A549 (cell line): ENCODE measurements at regions not wholly inside any gene's neighbourhood (a gene's known extent, or its start where the extent isn't known, plus 50 kb on each side); places are given as distances from the start of the nearest gene placed in this dataset.

ENCODE experiments used
- CHD2 ChIP-seq: fragments of 150-350 bp; IDR thresholded peaks from 2 replicates; pipeline ENCODE4 v1.6.1; 2014; ENCODE audit warnings: low read length; ENCODE audit not compliant: partially characterized antibody
- RARB ChIP-seq: fragments of 250-450 bp; sonication (Bioruptor Pico); IDR thresholded peaks from 2 replicates; pipeline ENCODE4 v1.8.0; 2021; ENCODE audit warnings: mild to moderate bottlenecking, moderate library complexity
- RFX5 ChIP-seq: fragments of 450-650 bp; IDR thresholded peaks from 2 replicates; pipeline ENCODE4 v1.7.1; 2014; ENCODE audit warnings: antibody characterized with exemption, mild to moderate bottlenecking, moderate library complexity
- TFCP2L1 ChIP-seq: fragments of 250-450 bp; sonication (Bioruptor Pico); IDR thresholded peaks from 2 replicates; pipeline ENCODE4 v1.5.0; 2021; ENCODE audit warnings: mild to moderate bottlenecking
- TF ChIP-seq, protein P1 (sequence below): fragments of >200 bp; sonication (Bioruptor Twin); formaldehyde crosslinking; IDR thresholded peaks from 3 replicates; pipeline ENCODE4 v1.5.1; 2016
- TF ChIP-seq, protein P2 (sequence below): fragments of 200-600 bp; sonication (generic); IDR thresholded peaks from 2 replicates; pipeline ENCODE4 v1.6.1; 2016; ENCODE audit warnings: antibody characterized with exemption, mild to moderate bottlenecking, moderate library complexity
- TF ChIP-seq, protein P3 (sequence below): fragments of 450-650 bp; IDR thresholded peaks from 2 replicates; pipeline ENCODE4 v1.6.1; 2014; ENCODE audit warnings: antibody characterized with exemption
- TF ChIP-seq, protein P4 (sequence below): fragments of >200 bp; sonication (Bioruptor Twin); formaldehyde crosslinking; IDR thresholded peaks from 3 replicates; pipeline ENCODE4 v1.6.1; 2016

DNA sequence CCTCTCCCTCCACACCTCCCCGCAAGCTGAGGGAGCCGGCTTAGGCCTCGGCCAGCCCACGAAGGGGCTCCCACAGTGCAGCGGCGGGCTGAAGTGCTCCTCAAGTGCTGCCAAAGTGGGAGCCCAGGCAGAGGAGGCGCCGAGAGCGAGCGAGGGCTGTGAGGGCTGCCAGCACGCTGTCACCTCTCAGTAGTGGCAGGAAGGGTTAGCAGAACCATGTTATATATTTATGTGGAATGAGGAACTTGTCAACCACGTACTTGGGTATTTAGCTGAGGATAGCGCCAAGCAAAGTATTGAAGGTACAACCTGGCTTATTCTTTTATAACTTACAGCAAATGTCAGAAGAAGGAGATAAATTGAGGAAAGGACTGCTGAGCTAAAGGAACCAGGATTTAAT lies 144.1 kb upstream of the MGAT5 start:
- TF ChIP-seq, protein P1, sequence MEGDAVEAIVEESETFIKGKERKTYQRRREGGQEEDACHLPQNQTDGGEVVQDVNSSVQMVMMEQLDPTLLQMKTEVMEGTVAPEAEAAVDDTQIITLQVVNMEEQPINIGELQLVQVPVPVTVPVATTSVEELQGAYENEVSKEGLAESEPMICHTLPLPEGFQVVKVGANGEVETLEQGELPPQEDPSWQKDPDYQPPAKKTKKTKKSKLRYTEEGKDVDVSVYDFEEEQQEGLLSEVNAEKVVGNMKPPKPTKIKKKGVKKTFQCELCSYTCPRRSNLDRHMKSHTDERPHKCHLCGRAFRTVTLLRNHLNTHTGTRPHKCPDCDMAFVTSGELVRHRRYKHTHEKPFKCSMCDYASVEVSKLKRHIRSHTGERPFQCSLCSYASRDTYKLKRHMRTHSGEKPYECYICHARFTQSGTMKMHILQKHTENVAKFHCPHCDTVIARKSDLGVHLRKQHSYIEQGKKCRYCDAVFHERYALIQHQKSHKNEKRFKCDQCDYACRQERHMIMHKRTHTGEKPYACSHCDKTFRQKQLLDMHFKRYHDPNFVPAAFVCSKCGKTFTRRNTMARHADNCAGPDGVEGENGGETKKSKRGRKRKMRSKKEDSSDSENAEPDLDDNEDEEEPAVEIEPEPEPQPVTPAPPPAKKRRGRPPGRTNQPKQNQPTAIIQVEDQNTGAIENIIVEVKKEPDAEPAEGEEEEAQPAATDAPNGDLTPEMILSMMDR, result no peak
- TF ChIP-seq RARB (CRISPR knock-in tag) (no peak), RFX5 (no peak), CHD2 (no peak), TFCP2L1 (no peak)
- TF ChIP-seq, protein P2, sequence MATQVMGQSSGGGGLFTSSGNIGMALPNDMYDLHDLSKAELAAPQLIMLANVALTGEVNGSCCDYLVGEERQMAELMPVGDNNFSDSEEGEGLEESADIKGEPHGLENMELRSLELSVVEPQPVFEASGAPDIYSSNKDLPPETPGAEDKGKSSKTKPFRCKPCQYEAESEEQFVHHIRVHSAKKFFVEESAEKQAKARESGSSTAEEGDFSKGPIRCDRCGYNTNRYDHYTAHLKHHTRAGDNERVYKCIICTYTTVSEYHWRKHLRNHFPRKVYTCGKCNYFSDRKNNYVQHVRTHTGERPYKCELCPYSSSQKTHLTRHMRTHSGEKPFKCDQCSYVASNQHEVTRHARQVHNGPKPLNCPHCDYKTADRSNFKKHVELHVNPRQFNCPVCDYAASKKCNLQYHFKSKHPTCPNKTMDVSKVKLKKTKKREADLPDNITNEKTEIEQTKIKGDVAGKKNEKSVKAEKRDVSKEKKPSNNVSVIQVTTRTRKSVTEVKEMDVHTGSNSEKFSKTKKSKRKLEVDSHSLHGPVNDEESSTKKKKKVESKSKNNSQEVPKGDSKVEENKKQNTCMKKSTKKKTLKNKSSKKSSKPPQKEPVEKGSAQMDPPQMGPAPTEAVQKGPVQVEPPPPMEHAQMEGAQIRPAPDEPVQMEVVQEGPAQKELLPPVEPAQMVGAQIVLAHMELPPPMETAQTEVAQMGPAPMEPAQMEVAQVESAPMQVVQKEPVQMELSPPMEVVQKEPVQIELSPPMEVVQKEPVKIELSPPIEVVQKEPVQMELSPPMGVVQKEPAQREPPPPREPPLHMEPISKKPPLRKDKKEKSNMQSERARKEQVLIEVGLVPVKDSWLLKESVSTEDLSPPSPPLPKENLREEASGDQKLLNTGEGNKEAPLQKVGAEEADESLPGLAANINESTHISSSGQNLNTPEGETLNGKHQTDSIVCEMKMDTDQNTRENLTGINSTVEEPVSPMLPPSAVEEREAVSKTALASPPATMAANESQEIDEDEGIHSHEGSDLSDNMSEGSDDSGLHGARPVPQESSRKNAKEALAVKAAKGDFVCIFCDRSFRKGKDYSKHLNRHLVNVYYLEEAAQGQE, result no peak
- TF ChIP-seq, protein P3, sequence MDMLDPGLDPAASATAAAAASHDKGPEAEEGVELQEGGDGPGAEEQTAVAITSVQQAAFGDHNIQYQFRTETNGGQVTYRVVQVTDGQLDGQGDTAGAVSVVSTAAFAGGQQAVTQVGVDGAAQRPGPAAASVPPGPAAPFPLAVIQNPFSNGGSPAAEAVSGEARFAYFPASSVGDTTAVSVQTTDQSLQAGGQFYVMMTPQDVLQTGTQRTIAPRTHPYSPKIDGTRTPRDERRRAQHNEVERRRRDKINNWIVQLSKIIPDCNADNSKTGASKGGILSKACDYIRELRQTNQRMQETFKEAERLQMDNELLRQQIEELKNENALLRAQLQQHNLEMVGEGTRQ, result no peak
- TF ChIP-seq, protein P4, sequence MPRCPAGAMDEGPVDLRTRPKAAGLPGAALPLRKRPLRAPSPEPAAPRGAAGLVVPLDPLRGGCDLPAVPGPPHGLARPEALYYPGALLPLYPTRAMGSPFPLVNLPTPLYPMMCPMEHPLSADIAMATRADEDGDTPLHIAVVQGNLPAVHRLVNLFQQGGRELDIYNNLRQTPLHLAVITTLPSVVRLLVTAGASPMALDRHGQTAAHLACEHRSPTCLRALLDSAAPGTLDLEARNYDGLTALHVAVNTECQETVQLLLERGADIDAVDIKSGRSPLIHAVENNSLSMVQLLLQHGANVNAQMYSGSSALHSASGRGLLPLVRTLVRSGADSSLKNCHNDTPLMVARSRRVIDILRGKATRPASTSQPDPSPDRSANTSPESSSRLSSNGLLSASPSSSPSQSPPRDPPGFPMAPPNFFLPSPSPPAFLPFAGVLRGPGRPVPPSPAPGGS, result no peak
